ENCODE measurements at regions not wholly inside any gene's neighbourhood (a gene's known extent, or its start where the extent isn't known, plus 50 kb on each side); places are given as distances from the start of the nearest gene placed in this dataset.
"Not testable (repeated sequence)": the region's sequence is repeated elsewhere in the genome, so short reads cannot be mapped to it uniquely, and the experiment has no call there.

GRCh38 chr9:31908891-31909480 lies 475.5 kb upstream of the ACO1 start:
- H3K27ac ChIP-seq: no peak overlapping the region
- 78 to 83% methylated on average over 11 of the region's 11 CpGs for WGBS, 2 donors
- TF ChIP-seq POLR2A (IDR thresholded peaks at IDR 0.05): no peak
- no peak for TF ChIP-seq CTCF (IDR thresholded peaks at IDR 0.05)
- no peak overlapping the region for H3K4me3 ChIP-seq
- H3K27me3 ChIP-seq: no peaks in the 10 kb centered on the region
- no peaks in the 10 kb centered on the region for H3K9me3 ChIP-seq
- no peaks in the 10 kb centered on the region for H3K36me3 ChIP-seq (ENCODE audit: low read depth, missing control alignments)
- H3K4me1 ChIP-seq: no peaks in the 10 kb centered on the region
- intact Hi-C loops (cut with DNase I; ENCODE audit: low total_unique reads): no loop called here
- DNase-seq: no peak

GRCh38 chr9:31912636-31913035 lies 471.8 kb upstream of the ACO1 start:
- Histone ChIP-seq H3K27ac (no peak overlapping the region), H3K27me3 (no peaks in the 10 kb centered on the region), H3K36me3 (ENCODE audit: low read depth, missing control alignments) (no peaks in the 10 kb centered on the region), H3K9me3 (no peaks in the 10 kb centered on the region), H3K4me3 (no peak overlapping the region), H3K4me1 (no peaks in the 10 kb centered on the region)
- no peak for DNase-seq
- intact Hi-C loops (cut with DNase I; ENCODE audit: low total_unique reads): no loop called here
- TF ChIP-seq CTCF (IDR thresholded peaks at IDR 0.05) (no peak), POLR2A (IDR thresholded peaks at IDR 0.05) (no peak)

- no peak overlapping the region for H3K27ac ChIP-seq
- intact Hi-C loops (cut with DNase I; ENCODE audit: low total_unique reads): no loop called here
- H3K36me3 ChIP-seq (ENCODE audit: low read depth, missing control alignments): no peaks in the 10 kb centered on the region
- no peak overlapping the region for H3K4me3 ChIP-seq
- TF ChIP-seq CTCF (IDR thresholded peaks at IDR 0.05) (no peak), POLR2A (IDR thresholded peaks at IDR 0.05) (no peak)
- no peaks in the 10 kb centered on the region for H3K9me3 ChIP-seq
- DNase-seq: no peak
- 51 to 57% methylated on average over 2 of the region's 2 CpGs for WGBS, 2 donors
- no peaks in the 10 kb centered on the region for H3K27me3 ChIP-seq
- no peaks in the 10 kb centered on the region for H3K4me1 ChIP-seq
These were observed 467.7 kb upstream of the ACO1 start for GRCh38 chr9:31916591-31917241.

GRCh38 chr9:31937737-31938136 lies 446.7 kb upstream of the ACO1 start:
- H3K27me3 ChIP-seq; DNase-seq; H3K4me1 ChIP-seq; H3K9me3 ChIP-seq; H3K36me3 ChIP-seq (ENCODE audit: low read depth, missing control alignments); H3K4me3 ChIP-seq; intact Hi-C loops (cut with DNase I; ENCODE audit: low total_unique reads); H3K27ac ChIP-seq: not testable (repeated sequence)
- 73 to 95% methylated on average over 3 to 13 of the region's 13 CpGs for WGBS, 2 donors

GRCh38 chr9:31950756-31951155 lies 433.7 kb upstream of the ACO1 start:
- no peak for DNase-seq
- H3K4me3 ChIP-seq: no peak overlapping the region
- H3K27me3 ChIP-seq: no peaks in the 10 kb centered on the region
- TF ChIP-seq CTCF (IDR thresholded peaks at IDR 0.05) (no peak), POLR2A (IDR thresholded peaks at IDR 0.05) (no peak)
- H3K27ac ChIP-seq: no peak overlapping the region
- WGBS, 2 donors: 84% methylated on average over 1 of the region's 1 CpG; no CpG with 5 or more reads in 1 of the 2 donors
- H3K9me3 ChIP-seq: no peaks in the 10 kb centered on the region
- no peaks in the 10 kb centered on the region for H3K4me1 ChIP-seq
- no peaks in the 10 kb centered on the region for H3K36me3 ChIP-seq (ENCODE audit: low read depth, missing control alignments)
- intact Hi-C loops (cut with DNase I; ENCODE audit: low total_unique reads): no loop called here

Measured in testis (tissue), 2 donors.